ENCODE measurements at regions not wholly inside any gene's neighbourhood (a gene's known extent, or its start where the extent isn't known, plus 50 kb on each side); places are given as distances from the start of the nearest gene placed in this dataset.

DNA sequence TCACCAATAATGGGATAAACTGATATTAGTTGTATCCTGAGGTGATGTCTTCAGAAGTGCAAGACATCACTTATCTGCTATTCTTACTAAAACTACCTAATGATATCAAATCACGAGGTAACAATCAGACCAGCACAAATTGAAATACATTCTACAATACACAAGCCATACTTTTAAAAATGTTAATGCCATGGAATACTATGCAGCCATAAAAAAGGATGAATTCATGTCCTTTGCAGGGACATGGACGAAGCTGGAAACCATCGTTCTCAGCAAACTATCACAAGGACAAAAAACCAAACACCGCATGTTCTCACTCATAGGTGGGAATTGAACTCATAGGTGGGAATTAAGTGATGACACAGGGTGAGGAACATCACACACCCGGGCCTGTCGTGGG, 129.3 kb downstream of the SST start:
- CTCF ChIA-PET = no interaction called here
- POLR2A ChIA-PET = no interaction called here
- H3K27ac ChIP-seq (ENCODE audit: extremely low read depth, low read depth, low read length) = no peak overlapping the region
- H3K9me3 ChIP-seq (ENCODE audit: control insufficient read depth, insufficient read depth, low read depth, low read length) = no peaks in the 10 kb centered on the region
- H3K36me3 ChIP-seq (ENCODE audit: control insufficient read depth in 2 of 2, insufficient read depth in 1 of 2, low read length in 2 of 2) = no peaks in the 10 kb centered on the region
- H3K4me3 ChIP-seq (ENCODE audit: low read depth, low read length) = no peak overlapping the region
- TF ChIP-seq ZNF133 (tag by site-specific recombination; IDR thresholded peaks at IDR 0.05) (no peak), ZNF146 (tag by site-specific recombination; IDR thresholded peaks at IDR 0.05) (peak; percentile 81), ZNF174 (tag by site-specific recombination; IDR thresholded peaks at IDR 0.05) (no peak), ZNF549 (tag by site-specific recombination; IDR thresholded peaks at IDR 0.05) (no peak), GLIS1 (tag by site-specific recombination; IDR thresholded peaks at IDR 0.05) (no peak)
- TF ChIP-seq, protein P1, sequence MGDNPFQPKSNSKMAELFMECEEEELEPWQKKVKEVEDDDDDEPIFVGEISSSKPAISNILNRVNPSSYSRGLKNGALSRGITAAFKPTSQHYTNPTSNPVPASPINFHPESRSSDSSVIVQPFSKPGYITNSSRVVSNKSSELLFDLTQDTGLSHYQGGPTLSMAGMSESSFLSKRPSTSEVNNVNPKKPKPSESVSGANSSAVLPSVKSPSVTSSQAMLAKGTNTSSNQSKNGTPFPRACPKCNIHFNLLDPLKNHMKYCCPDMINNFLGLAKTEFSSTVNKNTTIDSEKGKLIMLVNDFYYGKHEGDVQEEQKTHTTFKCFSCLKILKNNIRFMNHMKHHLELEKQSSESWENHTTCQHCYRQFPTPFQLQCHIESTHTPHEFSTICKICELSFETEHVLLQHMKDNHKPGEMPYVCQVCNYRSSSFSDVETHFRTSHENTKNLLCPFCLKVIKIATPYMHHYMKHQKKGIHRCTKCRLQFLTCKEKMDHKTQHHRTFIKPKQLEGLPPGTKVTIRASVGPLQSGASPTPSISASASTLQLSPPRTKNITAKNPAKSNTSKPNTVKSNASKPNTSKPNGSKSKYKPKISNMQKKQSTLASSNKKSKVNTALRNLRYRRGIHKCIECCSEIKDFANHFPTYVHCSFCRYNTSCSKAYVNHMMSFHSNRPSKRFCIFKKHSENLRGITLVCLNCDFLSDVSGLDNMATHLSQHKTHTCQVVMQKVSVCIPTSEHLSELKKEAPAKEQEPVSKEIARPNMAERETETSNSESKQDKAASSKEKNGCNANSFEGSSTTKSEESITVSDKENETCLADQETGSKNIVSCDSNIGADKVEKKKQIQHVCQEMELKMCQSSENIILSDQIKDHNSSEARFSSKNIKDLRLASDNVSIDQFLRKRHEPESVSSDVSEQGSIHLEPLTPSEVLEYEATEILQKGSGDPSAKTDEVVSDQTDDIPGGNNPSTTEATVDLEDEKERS (tag by site-specific recombination; IDR thresholded peaks at IDR 0.05) = peak; percentile 63; the same call in 1 of the 2 replicates
- H3K4me1 ChIP-seq (ENCODE audit: control insufficient read depth, insufficient read depth, low read length) = no peaks in the 10 kb centered on the region

DNA sequence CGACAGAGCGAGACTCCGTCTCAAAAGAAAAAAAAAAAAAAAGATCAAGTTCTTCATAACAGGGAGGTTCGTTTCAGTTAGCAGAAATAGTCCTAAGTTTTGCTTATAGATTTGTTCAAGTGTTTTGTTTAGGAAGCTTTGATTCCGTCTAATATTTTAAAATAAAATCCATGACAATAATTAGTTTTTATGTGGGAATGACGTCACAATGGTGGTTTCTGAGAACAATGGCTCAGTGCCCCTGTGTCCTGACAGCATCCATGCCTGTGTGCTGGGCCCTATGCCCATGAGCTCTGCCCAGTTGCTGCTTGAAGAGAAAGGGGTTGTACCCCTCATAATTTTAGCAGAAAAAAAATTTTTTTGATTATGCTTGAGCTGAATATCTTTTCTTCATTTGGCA, 134.0 kb downstream of the SST start:
- CTCF ChIA-PET = no interaction called here

DNA sequence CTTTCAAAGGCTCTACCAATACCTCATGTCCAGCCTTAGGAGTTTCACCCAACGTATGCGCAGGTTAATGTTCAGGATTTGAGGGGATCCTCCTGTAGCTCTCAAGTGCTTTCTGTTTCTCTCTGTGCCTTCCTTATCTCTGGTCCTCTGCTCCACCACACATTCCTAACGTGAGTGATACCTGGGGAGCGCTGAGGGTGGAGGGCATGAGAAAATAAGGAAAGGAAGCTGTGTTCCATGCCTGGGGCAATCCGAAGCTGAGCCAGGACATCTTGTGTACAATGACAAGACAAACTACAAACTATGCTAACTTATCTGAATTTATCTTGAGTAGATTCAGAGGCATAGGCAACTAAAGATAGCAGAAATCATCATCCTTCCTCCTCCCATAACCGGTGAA, 136.4 kb downstream of the SST start:
- Histone ChIP-seq H3K4me3 (ENCODE audit: low read depth, low read length) (no peak overlapping the region), H3K9me3 (ENCODE audit: control insufficient read depth, insufficient read depth, low read depth, low read length) (no peaks in the 10 kb centered on the region), H3K27ac (ENCODE audit: extremely low read depth, low read depth, low read length) (no peak overlapping the region), H3K4me1 (ENCODE audit: control insufficient read depth, insufficient read depth, low read length) (no peaks in the 10 kb centered on the region), H3K36me3 (ENCODE audit: control insufficient read depth in 2 of 2, insufficient read depth in 1 of 2, low read length in 2 of 2) (no peaks in the 10 kb centered on the region)
- POLR2A ChIA-PET = no interaction called here
- TF ChIP-seq ZNF292 (tag by site-specific recombination; IDR thresholded peaks at IDR 0.05; ENCODE audit: borderline replicate concordance, low read depth) (no peak), KLF16 (tag by site-specific recombination; IDR thresholded peaks at IDR 0.05) (no peak), ZNF132 (tag by site-specific recombination; IDR thresholded peaks at IDR 0.05; ENCODE audit: borderline replicate concordance) (no peak), ZNF654 (tag by site-specific recombination; IDR thresholded peaks at IDR 0.05; ENCODE audit: low read depth) (no peak), BCL11A (tag by site-specific recombination; IDR thresholded peaks at IDR 0.05; ENCODE audit: low read depth) (no peak)
- TF ChIP-seq, protein P2, sequence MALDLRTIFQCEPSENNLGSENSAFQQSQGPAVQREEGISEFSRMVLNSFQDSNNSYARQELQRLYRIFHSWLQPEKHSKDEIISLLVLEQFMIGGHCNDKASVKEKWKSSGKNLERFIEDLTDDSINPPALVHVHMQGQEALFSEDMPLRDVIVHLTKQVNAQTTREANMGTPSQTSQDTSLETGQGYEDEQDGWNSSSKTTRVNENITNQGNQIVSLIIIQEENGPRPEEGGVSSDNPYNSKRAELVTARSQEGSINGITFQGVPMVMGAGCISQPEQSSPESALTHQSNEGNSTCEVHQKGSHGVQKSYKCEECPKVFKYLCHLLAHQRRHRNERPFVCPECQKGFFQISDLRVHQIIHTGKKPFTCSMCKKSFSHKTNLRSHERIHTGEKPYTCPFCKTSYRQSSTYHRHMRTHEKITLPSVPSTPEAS (tag by site-specific recombination; IDR thresholded peaks at IDR 0.05) = no peak
- TF ChIP-seq, protein P3, sequence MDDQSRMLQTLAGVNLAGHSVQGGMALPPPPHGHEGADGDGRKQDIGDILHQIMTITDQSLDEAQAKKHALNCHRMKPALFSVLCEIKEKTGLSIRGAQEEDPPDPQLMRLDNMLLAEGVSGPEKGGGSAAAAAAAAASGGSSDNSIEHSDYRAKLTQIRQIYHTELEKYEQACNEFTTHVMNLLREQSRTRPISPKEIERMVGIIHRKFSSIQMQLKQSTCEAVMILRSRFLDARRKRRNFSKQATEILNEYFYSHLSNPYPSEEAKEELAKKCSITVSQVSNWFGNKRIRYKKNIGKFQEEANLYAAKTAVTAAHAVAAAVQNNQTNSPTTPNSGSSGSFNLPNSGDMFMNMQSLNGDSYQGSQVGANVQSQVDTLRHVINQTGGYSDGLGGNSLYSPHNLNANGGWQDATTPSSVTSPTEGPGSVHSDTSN (CRISPR knock-in tag; IDR thresholded peaks at IDR 0.05) = no peak
- CTCF ChIA-PET = interaction anchor here (0.5 to 1.1 kb wide), 4 partner anchors 145 to 545 kb away, joined by 3 to 5 read pairs (median 4); no protein-coding TSS in a partner anchor

More for the DNA sequence above, 134.0 kb downstream of the SST start:
- H3K27ac ChIP-seq (ENCODE audit: extremely low read depth, low read depth, low read length) = no peak overlapping the region
- no peaks in the 10 kb centered on the region for H3K4me1 ChIP-seq (ENCODE audit: control insufficient read depth, insufficient read depth, low read length)
- POLR2A ChIA-PET = no interaction called here
- TF ChIP-seq ZNF302 (tag by site-specific recombination; IDR thresholded peaks at IDR 0.05; ENCODE audit: low read depth) (no peak), BCL11B (tag by site-specific recombination; IDR thresholded peaks at IDR 0.05; ENCODE audit: low read depth) (no peak), ZNF341 (tag by site-specific recombination; IDR thresholded peaks at IDR 0.05; ENCODE audit: low read depth) (no peak), ZNF311 (tag by site-specific recombination; IDR thresholded peaks at IDR 0.05; ENCODE audit: borderline replicate concordance) (no peak), ZNF555 (tag by site-specific recombination; conservative IDR thresholded peaks at IDR 0.05) (no peak), GLI4 (tag by site-specific recombination; IDR thresholded peaks at IDR 0.05) (no peak), HOXC10 (CRISPR knock-in tag; IDR thresholded peaks at IDR 0.05) (no peak), ZNF768 (tag by site-specific recombination; IDR thresholded peaks at IDR 0.05) (no peak)
- H3K9me3 ChIP-seq (ENCODE audit: control insufficient read depth, insufficient read depth, low read depth, low read length) = no peaks in the 10 kb centered on the region
- no peak overlapping the region for H3K4me3 ChIP-seq (ENCODE audit: low read depth, low read length)
- no peaks in the 10 kb centered on the region for H3K36me3 ChIP-seq (ENCODE audit: control insufficient read depth in 2 of 2, insufficient read depth in 1 of 2, low read length in 2 of 2)

Data from HEK293 (cell line).